BLaER1 (cell line): ENCODE measurements at regions not wholly inside any gene's neighbourhood (a gene's known extent, or its start where the extent isn't known, plus 50 kb on each side); places are given as distances from the start of the nearest gene placed in this dataset.

Source experiments
- H3K27ac ChIP-seq: shearing (Covaris generic); formaldehyde crosslinking; 2 replicates; pipeline ENCODE4 v1.8.1; 2022
- H3K27me3 ChIP-seq: shearing (Covaris generic); formaldehyde crosslinking; 2 replicates; pipeline ENCODE4 v1.8.1; 2022
- H3K36me3 ChIP-seq: shearing (Covaris generic); formaldehyde crosslinking; 2 replicates; pipeline ENCODE4 v1.8.1; 2022
- H3K4me1 ChIP-seq: shearing (Covaris generic); formaldehyde crosslinking; 2 replicates; pipeline ENCODE4 v1.8.1; 2022
- H3K4me2 ChIP-seq: shearing (Covaris generic); formaldehyde crosslinking; 2 replicates; pipeline ENCODE4 v1.8.1; 2022
- H3K4me3 ChIP-seq: shearing (Covaris generic); formaldehyde crosslinking; 2 replicates; pipeline ENCODE4 v1.8.1; 2022
- H3K9ac ChIP-seq: shearing (Covaris generic); formaldehyde crosslinking; 2 replicates; pipeline ENCODE4 v1.8.1; 2022
- H3K9me3 ChIP-seq: shearing (Covaris generic); formaldehyde crosslinking; 2 replicates; pipeline ENCODE4 v1.8.1; 2022
- H4K20me1 ChIP-seq: shearing (Covaris generic); formaldehyde crosslinking; 2 replicates; pipeline ENCODE4 v1.8.1; 2022
- Cebpa-rat ChIP-seq: shearing (Covaris generic); IDR thresholded peaks from 2 replicates; pipeline ENCODE4 v1.8.1; 2022

DNA sequence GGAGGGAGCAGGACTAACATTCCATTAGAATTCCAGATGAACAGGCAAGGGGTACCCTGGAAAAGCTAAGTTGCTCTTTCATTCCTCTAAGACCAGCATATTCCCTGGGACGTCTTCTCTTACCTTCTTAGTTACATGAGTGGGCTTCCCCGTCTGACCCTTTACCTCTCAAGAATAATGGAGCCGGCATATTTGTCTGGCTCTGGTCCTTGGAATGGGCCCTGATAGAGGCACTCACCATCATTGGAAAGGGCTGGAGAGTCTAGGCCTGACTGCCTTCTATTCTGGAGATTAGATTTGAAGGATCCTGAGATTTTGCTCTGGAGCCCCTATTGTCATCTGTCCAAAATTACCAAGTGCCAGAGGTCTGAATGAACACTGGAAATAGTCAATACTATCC, 347.5 kb downstream of the MYCN start:
- Histone ChIP-seq H3K4me1 (peaks cover 19% of the 10 kb centered on the region), H3K4me3 (no peak overlapping the region), H4K20me1 (no peaks in the 10 kb centered on the region), H3K27me3 (peaks cover 8% of the 10 kb centered on the region; the same call in 1 of the 2 replicates), H3K27ac (no peak overlapping the region), H3K36me3 (no peaks in the 10 kb centered on the region), H3K4me2 (no peak overlapping the region), H3K9ac (no peak overlapping the region), H3K9me3 (no peaks in the 10 kb centered on the region)
- TF ChIP-seq Cebpa-rat: no peak

DNA sequence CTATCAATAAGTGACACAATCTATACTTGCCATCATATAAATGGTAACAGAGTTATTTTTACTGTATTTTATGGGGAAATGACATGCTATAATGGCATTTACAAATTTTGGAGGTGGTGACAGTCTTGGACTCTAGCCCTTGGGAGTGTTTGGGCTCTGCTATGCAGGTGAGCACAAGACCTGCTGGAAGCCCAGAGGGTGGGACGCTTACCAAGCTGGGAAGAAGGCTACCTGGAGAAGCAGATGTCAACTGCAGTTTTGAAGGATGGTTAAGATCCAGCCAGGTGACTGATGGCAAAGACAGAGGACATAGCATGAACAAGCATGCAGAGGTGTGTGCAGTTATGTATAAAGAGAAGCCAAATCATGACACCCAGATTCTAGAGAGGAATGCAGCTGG, 346.9 kb downstream of the MYCN start:
- Histone ChIP-seq H3K27me3 (peaks cover 10% of the 10 kb centered on the region; the same call in 1 of the 2 replicates), H3K4me2 (no peak overlapping the region), H3K4me1 (peaks cover 20% of the 10 kb centered on the region), H3K9ac (no peak overlapping the region), H3K27ac (no peak overlapping the region), H4K20me1 (no peaks in the 10 kb centered on the region), H3K36me3 (no peaks in the 10 kb centered on the region), H3K4me3 (no peak overlapping the region), H3K9me3 (no peaks in the 10 kb centered on the region)
- TF ChIP-seq Cebpa-rat: no peak

- Histone ChIP-seq H3K4me3 (no peak overlapping the region), H3K9me3 (no peaks in the 10 kb centered on the region), H3K4me1 (peaks cover 24% of the 10 kb centered on the region), H3K4me2 (no peak overlapping the region), H3K9ac (no peak overlapping the region), H3K27ac (no peak overlapping the region), H3K36me3 (no peaks in the 10 kb centered on the region), H4K20me1 (no peaks in the 10 kb centered on the region), H3K27me3 (peaks cover 10% of the 10 kb centered on the region; the same call in 1 of the 2 replicates)
- TF ChIP-seq Cebpa-rat: no peak
These were observed 345.6 kb downstream of the MYCN start for GRCh38 chr2:16285813-16286510.

DNA sequence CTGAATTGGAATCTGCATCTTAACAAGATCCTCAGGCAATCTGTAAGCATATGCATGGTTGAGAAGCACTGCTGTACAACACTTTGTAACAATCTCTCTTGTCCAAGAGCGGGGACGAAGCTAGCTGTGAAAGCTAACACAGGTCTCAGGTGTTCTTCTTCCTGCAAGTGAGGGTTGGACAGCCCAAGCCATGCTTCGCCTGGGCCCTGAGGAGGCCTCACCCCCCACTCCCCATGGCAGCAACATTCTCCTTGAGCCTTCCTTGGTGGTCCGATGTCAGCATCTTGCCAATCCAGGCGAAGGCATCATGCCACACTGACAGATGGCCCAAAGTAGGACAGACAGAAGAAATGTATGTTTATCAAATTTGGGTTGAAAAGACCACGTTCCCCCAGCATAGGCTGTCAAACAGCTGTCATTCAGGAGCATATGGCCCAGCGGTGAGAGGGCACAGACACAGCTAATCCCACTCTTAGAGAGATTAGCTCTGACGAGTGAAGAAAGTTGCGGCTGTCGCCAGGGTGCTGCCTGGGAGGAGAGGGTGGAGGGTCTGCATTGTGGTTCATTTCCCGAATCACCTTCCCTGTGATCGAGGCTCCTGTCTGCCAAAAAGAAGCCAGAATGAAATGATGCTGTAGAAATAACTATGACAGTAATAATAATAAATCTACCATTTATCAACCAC, 344.7 kb downstream of the MYCN start:
- Histone ChIP-seq H3K27ac (no peak overlapping the region), H3K9ac (no peak overlapping the region), H3K36me3 (no peaks in the 10 kb centered on the region), H3K27me3 (peaks cover 10% of the 10 kb centered on the region; the same call in 1 of the 2 replicates), H4K20me1 (no peaks in the 10 kb centered on the region), H3K9me3 (no peaks in the 10 kb centered on the region), H3K4me1 (peaks cover 24% of the 10 kb centered on the region), H3K4me2 (no peak overlapping the region), H3K4me3 (no peak overlapping the region)
- TF ChIP-seq Cebpa-rat: no peak

GRCh38 chr2:16283071-16283850, 342.9 kb downstream of the MYCN start:
- Histone ChIP-seq H3K27me3 (peaks cover 10% of the 10 kb centered on the region; the same call in 1 of the 2 replicates), H3K9me3 (no peaks in the 10 kb centered on the region), H3K36me3 (no peaks in the 10 kb centered on the region), H3K4me3 (no peak overlapping the region), H3K4me1 (peaks cover 24% of the 10 kb centered on the region), H3K9ac (no peak overlapping the region), H3K27ac (no peak overlapping the region), H4K20me1 (no peaks in the 10 kb centered on the region), H3K4me2 (peak overlapping the region; percentile 54)
- no peak for TF ChIP-seq Cebpa-rat

DNA sequence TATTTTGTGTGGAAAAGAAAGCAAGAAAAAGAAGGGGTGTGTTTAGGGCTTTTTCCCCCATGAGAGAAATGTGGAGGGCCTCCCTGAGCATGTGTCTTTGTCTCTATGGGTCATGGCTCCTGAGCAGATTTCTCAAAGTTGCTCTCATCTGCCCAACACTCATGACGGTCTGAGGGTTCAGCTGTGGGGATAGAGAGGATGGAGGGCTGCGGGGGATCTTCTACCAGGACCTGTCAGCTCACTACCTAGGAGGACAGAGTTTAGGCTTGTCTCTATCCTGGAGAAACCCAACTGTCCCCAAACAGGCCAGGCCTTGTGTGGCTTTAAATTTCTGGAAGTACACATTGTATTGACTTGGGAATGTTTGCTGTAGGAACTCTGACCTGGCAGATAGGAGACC, 342.2 kb downstream of the MYCN start:
- no peaks in the 10 kb centered on the region for H3K9me3 ChIP-seq
- H3K36me3 ChIP-seq: no peaks in the 10 kb centered on the region
- no peak overlapping the region for H3K9ac ChIP-seq
- no peak overlapping the region; the same call in 1 of the 2 replicates for H3K4me2 ChIP-seq
- no peaks in the 10 kb centered on the region for H4K20me1 ChIP-seq
- peaks cover 10% of the 10 kb centered on the region; the same call in 1 of the 2 replicates for H3K27me3 ChIP-seq
- H3K4me1 ChIP-seq: peaks cover 24% of the 10 kb centered on the region
- no peak overlapping the region for H3K4me3 ChIP-seq
- TF ChIP-seq Cebpa-rat: no peak
- H3K27ac ChIP-seq: no peak overlapping the region

DNA sequence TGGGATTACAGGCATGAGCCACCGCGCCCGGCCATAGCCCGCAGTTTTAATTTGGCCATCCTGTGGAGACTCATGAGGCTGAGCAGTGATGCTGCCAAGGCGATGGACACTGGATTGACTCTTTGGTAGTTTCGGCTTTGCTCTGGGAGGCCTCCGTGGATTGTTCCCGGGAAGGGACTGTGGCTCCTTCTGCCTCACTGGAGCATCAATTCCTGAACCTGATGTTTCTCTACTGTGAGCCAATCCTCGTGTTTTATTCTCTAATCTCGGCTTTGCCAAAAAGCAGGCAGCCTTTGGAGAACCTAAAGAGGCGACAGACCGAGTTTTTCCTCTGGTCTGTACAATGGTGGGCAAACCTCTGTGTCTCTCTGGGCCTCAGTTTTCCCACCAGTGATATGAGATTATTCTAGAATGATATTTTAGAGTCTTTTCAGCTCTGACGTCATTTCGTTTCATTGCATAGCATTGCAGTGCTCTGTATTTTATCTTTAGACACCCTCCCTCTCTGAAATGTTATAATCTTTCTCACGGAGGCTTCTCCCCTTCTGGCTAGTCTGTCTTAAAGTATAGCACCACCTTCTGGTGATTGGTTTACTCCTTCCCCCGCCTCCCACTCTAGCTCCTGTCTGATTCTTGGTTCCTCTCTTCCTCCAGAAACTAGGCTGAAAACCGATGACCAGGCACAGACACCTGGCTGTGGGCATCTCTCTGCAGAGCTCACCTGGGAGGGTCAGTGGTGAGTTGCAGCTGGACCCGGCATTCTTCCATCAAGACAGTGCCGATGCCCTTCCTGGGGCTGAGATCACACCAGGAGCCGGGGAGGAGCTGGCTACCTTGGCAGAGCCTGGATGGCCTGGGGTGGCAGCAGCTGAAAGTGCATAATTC, 341.3 kb downstream of the MYCN start:
- no peak overlapping the region; the same call in 1 of the 2 replicates for H3K4me2 ChIP-seq
- H3K4me3 ChIP-seq: no peak overlapping the region
- no peak for TF ChIP-seq Cebpa-rat

GRCh38 chr2:16280081-16280480, 339.7 kb downstream of the MYCN start:
- H3K4me2 ChIP-seq: no peak overlapping the region
- no peaks in the 10 kb centered on the region for H3K9me3 ChIP-seq
- H3K27me3 ChIP-seq: peaks cover 10% of the 10 kb centered on the region; the same call in 1 of the 2 replicates
- peaks cover 17% of the 10 kb centered on the region for H3K4me1 ChIP-seq
- TF ChIP-seq Cebpa-rat: no peak
- H3K4me3 ChIP-seq: no peak overlapping the region
- H4K20me1 ChIP-seq: no peaks in the 10 kb centered on the region
- no peaks in the 10 kb centered on the region for H3K36me3 ChIP-seq
- no peak overlapping the region for H3K27ac ChIP-seq
- no peak overlapping the region for H3K9ac ChIP-seq

More for the DNA sequence above, 341.3 kb downstream of the MYCN start:
- H3K27ac ChIP-seq: no peak overlapping the region
- no peaks in the 10 kb centered on the region for H3K36me3 ChIP-seq
- H3K9ac ChIP-seq: no peak overlapping the region
- peaks cover 10% of the 10 kb centered on the region; the same call in 1 of the 2 replicates for H3K27me3 ChIP-seq
- no peaks in the 10 kb centered on the region for H4K20me1 ChIP-seq
- H3K9me3 ChIP-seq: no peaks in the 10 kb centered on the region
- H3K4me1 ChIP-seq: peaks cover 24% of the 10 kb centered on the region

- H3K4me1 ChIP-seq: peaks cover 17% of the 10 kb centered on the region
- no peaks in the 10 kb centered on the region for H3K36me3 ChIP-seq
- peaks cover 10% of the 10 kb centered on the region; the same call in 1 of the 2 replicates for H3K27me3 ChIP-seq
- H3K9me3 ChIP-seq: no peaks in the 10 kb centered on the region
- H3K27ac ChIP-seq: no peak overlapping the region
- H3K4me3 ChIP-seq: no peak overlapping the region
- no peak for TF ChIP-seq Cebpa-rat
- H3K9ac ChIP-seq: no peak overlapping the region
- H3K4me2 ChIP-seq: no peak overlapping the region
- no peaks in the 10 kb centered on the region for H4K20me1 ChIP-seq
These were observed 339.3 kb downstream of the MYCN start for GRCh38 chr2:16279641-16280040.
